H1 (cell line): ENCODE measurements at regions not wholly inside any gene's neighbourhood (a gene's known extent, or its start where the extent isn't known, plus 50 kb on each side); places are given as distances from the start of the nearest gene placed in this dataset.

Experiments used
- CTCF ChIA-PET: fragments of 300-600 bp; sonication (Branson Sonifier 250); formaldehyde crosslinking; loops from one replicate; lab custom pipeline; 2021; ENCODE audit not compliant: partially characterized antibody; lab: Charles Lee
- POLR2A ChIA-PET: fragments of 300-600 bp; sonication (Branson Sonifier 250); formaldehyde crosslinking; loops from one replicate; lab custom pipeline; 2021; ENCODE audit warnings: inconsistent platforms; ENCODE audit not compliant: partially characterized antibody; lab: Charles Lee
- DNase-seq, 2 experiments: peaks; one replicate each; pipeline versions ENCODE4 v3.0.0 to v3.0.0-alpha.2; 2010 to 2022; ENCODE audit warnings: low spot score in 2 of 2, low read depth in 1 of 2, mixed read lengths in 1 of 2
- FAIRE-seq: peaks from 2 replicates; lab custom pipeline; 2011; peaks lifted over from hg19 to GRCh38; lab: Jason Lieb, UNC
- H2AFZ ChIP-seq: 2 replicates; pipeline ENCODE4 v1.8.1; 2012; ENCODE audit warnings: low read length, inconsistent platforms
- H2AK5ac ChIP-seq: 2 replicates; pipeline ENCODE4 v1.6.1; 2013; ENCODE audit warnings: low read depth, low read length
- H2BK120ac ChIP-seq: replicated peaks from 2 replicates; pipeline ENCODE3; 2013; ENCODE audit warnings: low read depth, low read length, inconsistent platforms
- H2BK12ac ChIP-seq: 2 replicates; pipeline ENCODE4 v1.6.1; 2013; ENCODE audit warnings: low read depth, low read length
- H2BK15ac ChIP-seq: 2 replicates; pipeline ENCODE4 v1.6.1; 2013; ENCODE audit warnings: low read length
- H2BK20ac ChIP-seq: 2 replicates; pipeline ENCODE4 v1.6.1; 2013; ENCODE audit warnings: low read length
- H2BK5ac ChIP-seq: 2 replicates; pipeline ENCODE4 v1.6.1; 2013; ENCODE audit warnings: low read depth, low read length
- H3K14ac ChIP-seq: 2 replicates; pipeline ENCODE4 v1.6.1; 2013; ENCODE audit warnings: inconsistent platforms; ENCODE audit not compliant: insufficient read length
- H3K18ac ChIP-seq: 2 replicates; pipeline ENCODE4 v1.6.1; 2013; ENCODE audit warnings: low read length; ENCODE audit errors: extremely low read depth
- H3K23ac ChIP-seq: 2 replicates; pipeline ENCODE4 v1.6.1; 2013; ENCODE audit warnings: inconsistent platforms; ENCODE audit not compliant: insufficient read length
- H3K23me2 ChIP-seq: 2 replicates; pipeline ENCODE4 v1.6.1; 2013; ENCODE audit warnings: low read depth, low read length
- H3K27ac ChIP-seq: 2 replicates; pipeline ENCODE4 v1.6.1; 2011; ENCODE audit warnings: low read depth, low read length, inconsistent platforms
- H3K27me3 ChIP-seq, 4 experiments: replicated peaks in 1 of 4; 1 replicate in 1 of 4; 2 replicates in 3 of 4; pipeline versions ENCODE4 v1.6.1 to v1.8.1; 2011 to 2013; ENCODE audit warnings: low read length in 3 of 4, mild to moderate bottlenecking in 3 of 4, inconsistent platforms in 2 of 4, mixed read lengths in 2 of 4, moderate library complexity in 1 of 4; ENCODE audit not compliant: control insufficient read depth in 3 of 4, insufficient read depth in 3 of 4; ENCODE audit errors: extremely low read depth in 1 of 4
- H3K36me3 ChIP-seq, 4 experiments: 2 replicates each; pipeline versions ENCODE4 v1.6.1 to v1.8.1; 2011 to 2013; ENCODE audit warnings: mild to moderate bottlenecking in 4 of 4, low read length in 3 of 4, moderate library complexity in 2 of 4, control low read depth in 1 of 4, inconsistent platforms in 1 of 4; ENCODE audit not compliant: insufficient read depth in 4 of 4, control insufficient read depth in 2 of 4
- H3K4ac ChIP-seq: replicated peaks from 2 replicates; pipeline ENCODE3; 2013; ENCODE audit warnings: low read length, low read depth, mixed read lengths, inconsistent platforms; ENCODE audit not compliant: insufficient read length
- H3K4me1 ChIP-seq, 4 experiments: replicated peaks in 1 of 4; 1 replicate in 1 of 4; 2 replicates in 3 of 4; pipeline versions ENCODE4 v1.6.1 to v1.8.1; 2011 to 2013; ENCODE audit warnings: low read length in 3 of 4, inconsistent platforms in 2 of 4, mixed read lengths in 1 of 4; ENCODE audit not compliant: insufficient read depth in 4 of 4, control insufficient read depth in 3 of 4
- H3K4me2 ChIP-seq, 2 experiments: 2 replicates each; pipeline versions ENCODE4 v1.6.1 to v1.8.1; 2011 to 2013; ENCODE audit warnings: low read depth in 2 of 2, low read length in 2 of 2, control low read depth in 1 of 2, inconsistent platforms in 1 of 2, mild to moderate bottlenecking in 1 of 2; ENCODE audit not compliant: insufficient read depth in 1 of 2
- H3K4me3 ChIP-seq, 4 experiments: fragments of 200-600, 300-600 bp in 1 of 4; sonication (generic), shearing (Covaris generic), sonication (Bioruptor Twin) in 1 of 4; 2 replicates each; pipeline versions ENCODE4 v1.5.1 to v1.8.1; 2011 to 2016; ENCODE audit warnings: low read length in 4 of 4, low read depth in 3 of 4, control low read depth in 2 of 4, inconsistent platforms in 2 of 4, mild to moderate bottlenecking in 2 of 4, mixed read lengths in 1 of 4, moderate library complexity in 1 of 4; ENCODE audit not compliant: insufficient read depth in 2 of 4; ENCODE audit errors: extremely low read depth in 1 of 4
- H3K56ac ChIP-seq: replicated peaks from 2 replicates; pipeline ENCODE3; 2013; ENCODE audit warnings: low read depth, mild to moderate bottlenecking, mixed read lengths, low read length, inconsistent platforms; ENCODE audit not compliant: insufficient read length
- H3K79me1 ChIP-seq: 2 replicates; pipeline ENCODE4 v1.6.1; 2013; ENCODE audit warnings: low read depth, low read length, control low read depth
- H3K79me2 ChIP-seq, 2 experiments: 2 replicates each; pipeline versions ENCODE4 v1.6.1 to v1.8.1; 2012 to 2013; ENCODE audit warnings: low read length in 2 of 2, mild to moderate bottlenecking in 2 of 2, inconsistent platforms in 1 of 2; ENCODE audit not compliant: insufficient read depth in 2 of 2, control insufficient read depth in 1 of 2
- H3K9ac ChIP-seq, 4 experiments: replicated peaks in 1 of 4; 1 replicate in 1 of 4; 2 replicates in 3 of 4; pipeline versions ENCODE4 v1.6.1 to v1.8.1; 2011 to 2013; ENCODE audit warnings: low read depth in 3 of 4, low read length in 3 of 4, control low read depth in 2 of 4, mild to moderate bottlenecking in 2 of 4, moderate library complexity in 2 of 4, inconsistent platforms in 1 of 4; ENCODE audit errors: extremely low read depth in 1 of 4
- H3K9me3 ChIP-seq, 2 experiments: 2 replicates each; pipeline versions ENCODE4 v1.6.1 to v1.8.1; 2012 to 2013; ENCODE audit warnings: mild to moderate bottlenecking in 2 of 2, moderate library complexity in 2 of 2, control low read depth in 1 of 2, inconsistent platforms in 1 of 2, low read depth in 1 of 2, low read length in 1 of 2, mixed read lengths in 1 of 2; ENCODE audit not compliant: insufficient read depth in 2 of 2
- H4K20me1 ChIP-seq, 2 experiments: replicated peaks in 1 of 2; 2 replicates each; pipeline versions ENCODE3 to v1.8.1; 2011 to 2013; ENCODE audit warnings: inconsistent platforms in 2 of 2, low read length in 2 of 2, mild to moderate bottlenecking in 1 of 2; ENCODE audit not compliant: insufficient read depth in 2 of 2, control insufficient read depth in 1 of 2
- H4K5ac ChIP-seq: 2 replicates; pipeline ENCODE4 v1.6.1; 2013; ENCODE audit warnings: low read length, low read depth, mixed read lengths, inconsistent platforms; ENCODE audit not compliant: insufficient read length
- H4K8ac ChIP-seq: 2 replicates; pipeline ENCODE4 v1.8.0; 2013; ENCODE audit warnings: mild to moderate bottlenecking, moderate library complexity, low read length, inconsistent platforms; ENCODE audit not compliant: insufficient read depth; ENCODE audit errors: extremely low read depth
- H4K91ac ChIP-seq: replicated peaks from 2 replicates; pipeline ENCODE3; 2013; ENCODE audit warnings: low read length, mixed read lengths, inconsistent platforms; ENCODE audit not compliant: insufficient read length
- CBX5 ChIP-seq: fragments of 300-800, 300-1000 bp; sonication (generic); IDR thresholded peaks from 2 replicates; pipeline ENCODE4 v1.7.1; 2016; ENCODE audit warnings: antibody characterized with exemption, low read length, low read depth
- CBX8 ChIP-seq: fragments of 300-800, 300-1000 bp; sonication (generic); IDR thresholded peaks from 2 replicates; pipeline ENCODE4 v1.7.1; 2016; ENCODE audit warnings: low read depth, low read length, borderline replicate concordance
- MAFK ChIP-seq: IDR thresholded peaks from 2 replicates; pipeline ENCODE4 v1.6.1; 2012; ENCODE audit warnings: low read depth, mild to moderate bottlenecking, improper control_type of control experiment, low read length
- NRF1 ChIP-seq: IDR thresholded peaks from 2 replicates; pipeline ENCODE4 v1.6.1; 2011; ENCODE audit warnings: mild to moderate bottlenecking, low read depth, low read length, improper control_type of control experiment
- POLR2A ChIP-seq, 2 experiments: IDR thresholded peaks; 1 replicate in 1 of 2; 2 replicates in 1 of 2; pipeline ENCODE4 v1.6.1; 2011; ENCODE audit warnings: low read depth in 2 of 2, low read length in 2 of 2, mild to moderate bottlenecking in 2 of 2; ENCODE audit errors: control extremely low read depth in 1 of 2
- POLR2AphosphoS5 ChIP-seq: IDR thresholded peaks from 2 replicates; pipeline ENCODE4 v1.6.1; 2011; ENCODE audit warnings: low read depth, low read length
- SIRT6 ChIP-seq: IDR thresholded peaks from one replicate; pipeline ENCODE4 v1.7.1; 2012; ENCODE audit warnings: low read length, inconsistent platforms
- SIX5 ChIP-seq: IDR thresholded peaks from 2 replicates; pipeline ENCODE4 v1.6.1; 2011; ENCODE audit warnings: mild to moderate bottlenecking, low read depth, low read length
- SP2 ChIP-seq: IDR thresholded peaks from 2 replicates; pipeline ENCODE4 v1.6.1; 2012; ENCODE audit warnings: mild to moderate bottlenecking, low read length, inconsistent platforms
- SP4 ChIP-seq: IDR thresholded peaks from 2 replicates; pipeline ENCODE4 v1.6.1; 2012; ENCODE audit warnings: low read length, inconsistent platforms
- USF2 ChIP-seq: IDR thresholded peaks from 2 replicates; pipeline ENCODE4 v1.6.1; 2011; ENCODE audit warnings: low read length, improper control_type of control experiment
- ZNF274 ChIP-seq: IDR thresholded peaks from 2 replicates; pipeline ENCODE4 v1.7.0; 2012; ENCODE audit warnings: low read length, borderline replicate concordance; ENCODE audit errors: extremely low read depth
- WGBS, 2 experiments: shearing (Covaris generic) in 1 of 2; methylation state at CpG; one replicate each; pipeline versions ENCODE4 v1.1.6 to v1.1.7; 2013 to 2015; ENCODE audit warnings: low lambda C conversion rate in 2 of 2, mixed read lengths in 2 of 2, inconsistent platforms in 1 of 2, low coverage in 1 of 2, missing lambda C conversion rate in 1 of 2; ENCODE audit not compliant: insufficient replicate concordance in 2 of 2, insufficient coverage in 1 of 2, insufficient read length in 1 of 2; ENCODE audit errors: extremely low coverage in 1 of 2, missing lambda C conversion rate in 1 of 2; 5-methylcytosine and 5-hydroxymethylcytosine counted together
- TF ChIP-seq, protein P1 (sequence below): IDR thresholded peaks from 2 replicates; pipeline ENCODE4 v1.6.1; 2012; ENCODE audit warnings: inconsistent platforms

- no peak overlapping the region for H2AK5ac ChIP-seq
- no peaks in the 10 kb centered on the region for H3K9me3 ChIP-seq
- DNase-seq (no peak), FAIRE-seq (no peak)
- no peaks in the 10 kb centered on the region for H3K36me3 ChIP-seq
- H4K91ac ChIP-seq = no peak overlapping the region
- H2BK15ac ChIP-seq = no peak overlapping the region
- no peak overlapping the region for H3K4me2 ChIP-seq
- H4K5ac ChIP-seq = no peak overlapping the region
- H4K20me1 ChIP-seq = no peaks in the 10 kb centered on the region
- CTCF ChIA-PET = interaction anchor here (1.1 to 2.1 kb wide), 2 partner anchors 11 to 16 kb away, joined by 3 to 6 read pairs; no protein-coding TSS in a partner anchor
- WGBS, 2 experiments = 81% methylated on average over 2 of the region's 2 CpGs; no CpG with 5 or more reads in 1 of the 2 experiments
- H3K9ac ChIP-seq = no peak overlapping the region
- H3K27me3 ChIP-seq = no peaks in the 10 kb centered on the region
- H3K4ac ChIP-seq = no peak overlapping the region
- H3K27ac ChIP-seq = no peak overlapping the region
- POLR2A ChIA-PET = interaction anchor here (1.0 kb wide), 1 partner anchor 12 kb away, joined by 3 read pairs; no protein-coding TSS in a partner anchor
- H3K4me1 ChIP-seq = peaks cover 0 to 3% (median 2%) of the 10 kb centered on the region in 4 experiments; a peak in 4 of 7 replicates
- no peak overlapping the region for H2BK20ac ChIP-seq
- no peak overlapping the region for H3K14ac ChIP-seq
- H3K79me2 ChIP-seq = no peaks in the 10 kb centered on the region
- H3K79me1 ChIP-seq = no peaks in the 10 kb centered on the region
- peak overlapping the region; percentile 79; the same call in 1 of the 2 replicates for H2AFZ ChIP-seq
- H3K56ac ChIP-seq = no peak overlapping the region
- no peak overlapping the region for H2BK120ac ChIP-seq
- no peak overlapping the region for H3K18ac ChIP-seq
- no peak overlapping the region for H4K8ac ChIP-seq
- H3K23me2 ChIP-seq = no peaks in the 10 kb centered on the region
- no peak overlapping the region for H2BK12ac ChIP-seq
- no peak overlapping the region for H3K4me3 ChIP-seq
- H2BK5ac ChIP-seq = no peak overlapping the region
- no peak overlapping the region for H3K23ac ChIP-seq
- TF ChIP-seq SIRT6 (no peak), NRF1 (no peak), SIX5 (no peak), SP4 (no peak), USF2 (no peak), CBX5 (no peak), SP2 (no peak), CBX8 (no peak), POLR2AphosphoS5 (no peak), MAFK (no peak), POLR2A (IDR thresholded peaks at IDR 0.05; ENCODE audit: control extremely low read depth in 1 of 2, low read depth in 2 of 2, low read length in 2 of 2) (no peak), ZNF274 (no peak)
- TF ChIP-seq, protein P1, sequence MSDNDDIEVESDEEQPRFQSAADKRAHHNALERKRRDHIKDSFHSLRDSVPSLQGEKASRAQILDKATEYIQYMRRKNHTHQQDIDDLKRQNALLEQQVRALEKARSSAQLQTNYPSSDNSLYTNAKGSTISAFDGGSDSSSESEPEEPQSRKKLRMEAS = no peak
Observed at GRCh38 chr15:53453253-53454105, 306.0 kb downstream of the WDR72 start.
